Mesodermal cell (in vitro differentiated cells): ENCODE measurements at regions not wholly inside any gene's neighbourhood (a gene's known extent, or its start where the extent isn't known, plus 50 kb on each side); places are given as distances from the start of the nearest gene placed in this dataset.

Experiments used
- H3K27ac ChIP-seq: 2 replicates; pipeline ENCODE4 v1.7.0; 2013; ENCODE audit warnings: mild to moderate bottlenecking, low read depth, low read length, moderate library complexity; ENCODE audit not compliant: severe bottlenecking
- H3K36me3 ChIP-seq: 2 replicates; pipeline ENCODE4 v1.7.1; 2013; ENCODE audit warnings: mild to moderate bottlenecking, low read length, moderate library complexity; ENCODE audit not compliant: control insufficient read depth, insufficient read depth
- H3K4me1 ChIP-seq: one replicate; pipeline ENCODE4 v1.7.1; 2013; ENCODE audit warnings: mild to moderate bottlenecking, low read length; ENCODE audit not compliant: insufficient read depth, control insufficient read depth, poor library complexity, severe bottlenecking
- H3K4me3 ChIP-seq: 2 replicates; pipeline ENCODE4 v1.7.0; 2013; ENCODE audit warnings: low read length, control low read depth, mild to moderate bottlenecking; ENCODE audit not compliant: insufficient read depth, poor library complexity, severe bottlenecking; ENCODE audit errors: extremely low read depth
- H3K9me3 ChIP-seq: 2 replicates; pipeline ENCODE4 v1.7.1; 2013; ENCODE audit warnings: mild to moderate bottlenecking, low read length, moderate library complexity; ENCODE audit not compliant: control insufficient read depth
- WGBS, 2 experiments: methylation state at CpG; one replicate each; pipeline ENCODE4 v1.1.5; 2013; ENCODE audit warnings: missing lambda C conversion rate in 2 of 2; ENCODE audit not compliant: insufficient coverage in 2 of 2; 5-methylcytosine and 5-hydroxymethylcytosine counted together

DNA sequence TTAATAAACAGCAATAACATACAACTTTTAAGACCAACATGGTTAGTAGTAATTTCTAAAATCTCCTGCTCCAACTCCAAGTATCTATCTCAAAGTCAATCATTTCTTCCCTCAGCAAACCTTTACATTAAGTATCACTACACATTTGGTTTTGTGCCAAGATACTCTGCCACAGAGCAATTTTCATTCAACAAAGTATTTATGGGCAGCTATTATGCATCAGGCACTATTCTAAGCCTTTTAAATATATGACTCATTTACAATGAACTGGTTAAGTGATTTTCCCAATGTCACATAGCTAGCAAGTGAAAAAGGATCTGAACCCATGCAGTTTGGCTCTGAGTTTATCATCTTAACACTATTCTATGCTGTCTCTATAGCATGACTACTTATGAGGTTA, 264.3 kb downstream of the NOL4 start:
- Histone ChIP-seq H3K9me3 (no peaks in the 10 kb centered on the region), H3K36me3 (no peaks in the 10 kb centered on the region), H3K27ac (no peak overlapping the region), H3K4me3 (no peak overlapping the region), H3K4me1 (no peaks in the 10 kb centered on the region)

- no peaks in the 10 kb centered on the region for H3K9me3 ChIP-seq
- H3K36me3 ChIP-seq: no peaks in the 10 kb centered on the region
- no peak overlapping the region for H3K4me3 ChIP-seq
- H3K27ac ChIP-seq: no peak overlapping the region
- H3K4me1 ChIP-seq: no peaks in the 10 kb centered on the region
- 67% methylated on average over 1 of the region's 2 CpGs; no CpG with 5 or more reads in 1 of the 2 experiments for WGBS, 2 experiments
Observed at GRCh38 chr18:33959609-33960008, 265.1 kb downstream of the NOL4 start.

DNA sequence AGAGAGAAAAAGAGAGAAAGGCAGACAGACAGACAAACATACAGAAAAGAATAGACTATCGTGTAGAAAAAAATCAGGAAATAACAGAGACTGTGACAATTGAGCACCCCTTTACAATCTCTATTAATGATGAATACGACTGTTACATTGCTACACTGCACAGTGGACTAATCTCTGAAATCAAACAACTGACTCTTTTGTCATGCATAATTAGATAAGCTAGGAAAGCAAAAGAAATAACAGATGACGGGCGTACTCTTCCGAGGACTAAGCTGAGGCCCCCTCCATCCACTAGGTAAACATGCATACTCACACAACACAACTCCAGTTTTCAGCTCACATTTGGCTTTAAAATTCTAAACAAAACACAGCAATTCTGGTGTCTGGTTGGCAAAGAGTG, 267.0 kb downstream of the NOL4 start:
- Histone ChIP-seq H3K36me3 (no peaks in the 10 kb centered on the region), H3K4me3 (no peak overlapping the region), H3K9me3 (no peaks in the 10 kb centered on the region), H3K27ac (no peak overlapping the region), H3K4me1 (no peaks in the 10 kb centered on the region)
- WGBS, 2 experiments: 100% methylated on average over 1 of the region's 5 CpGs

DNA sequence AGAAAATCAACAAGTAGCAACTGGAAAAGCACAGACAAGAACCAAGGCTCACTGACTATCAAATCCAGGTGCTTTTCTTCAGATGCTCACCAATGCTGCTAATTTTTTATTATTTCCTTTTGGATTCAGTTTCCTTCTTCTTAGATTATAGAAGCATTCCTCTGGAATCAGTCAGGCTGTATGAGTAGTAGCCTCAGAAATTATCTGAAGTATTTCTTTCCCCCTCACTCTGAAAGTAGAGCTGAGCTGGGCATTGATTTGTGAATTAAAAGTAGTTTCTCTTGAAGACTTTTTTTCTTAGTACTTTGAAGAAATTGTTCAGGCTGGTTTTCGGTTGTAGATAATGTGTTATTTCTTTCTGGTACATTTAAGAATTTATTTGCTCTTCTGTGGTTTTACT, 273.7 kb downstream of the NOL4 start:
- no peaks in the 10 kb centered on the region for H3K4me1 ChIP-seq
- no CpG with 5 or more reads among the region's 1 CpG for WGBS, 2 experiments
- H3K27ac ChIP-seq: no peak overlapping the region
- H3K9me3 ChIP-seq: no peaks in the 10 kb centered on the region
- H3K4me3 ChIP-seq: no peak overlapping the region
- no peaks in the 10 kb centered on the region for H3K36me3 ChIP-seq

GRCh38 chr18:33946336-33946735, 278.4 kb downstream of the NOL4 start:
- Histone ChIP-seq H3K4me1 (no peaks in the 10 kb centered on the region), H3K36me3 (no peaks in the 10 kb centered on the region), H3K4me3 (no peak overlapping the region), H3K9me3 (no peaks in the 10 kb centered on the region), H3K27ac (no peak overlapping the region)
- no CpG with 5 or more reads among the region's 1 CpG for WGBS, 2 experiments

GRCh38 chr18:33944493-33944892, 280.2 kb downstream of the NOL4 start:
- no peaks in the 10 kb centered on the region for H3K36me3 ChIP-seq
- H3K4me3 ChIP-seq: no peak overlapping the region
- no peak overlapping the region for H3K27ac ChIP-seq
- no peaks in the 10 kb centered on the region for H3K4me1 ChIP-seq
- H3K9me3 ChIP-seq: no peaks in the 10 kb centered on the region

DNA sequence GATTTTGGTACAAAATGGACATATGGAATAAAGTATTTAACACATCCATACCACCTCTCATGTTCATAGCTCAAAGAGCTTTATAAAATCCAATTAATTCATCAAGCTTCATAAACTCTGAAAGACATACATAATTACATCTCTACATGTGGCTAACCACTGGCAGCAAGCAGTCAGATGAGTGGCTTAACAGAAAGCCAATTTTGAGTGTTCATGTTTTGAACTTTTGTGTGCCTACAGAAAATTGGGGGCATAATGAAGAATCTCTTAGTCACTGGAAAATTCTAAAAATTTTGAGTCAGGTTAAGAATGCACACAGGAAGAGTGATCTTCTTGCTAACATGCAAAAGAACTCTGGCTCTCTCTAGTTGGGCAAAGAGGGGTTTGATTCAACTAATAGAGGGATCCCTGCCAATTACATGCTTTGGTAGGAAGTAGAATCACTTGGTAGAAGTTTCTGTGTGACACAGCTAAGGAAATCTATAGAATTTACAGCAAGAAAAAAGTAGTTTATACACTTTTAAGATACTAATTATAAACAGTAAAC, 287.4 kb downstream of the NOL4 start:
- Histone ChIP-seq H3K27ac (no peak overlapping the region), H3K4me3 (no peak overlapping the region)

GRCh38 chr18:33934258-33934657, 290.5 kb downstream of the NOL4 start:
- Histone ChIP-seq H3K27ac (no peak overlapping the region), H3K4me3 (no peak overlapping the region), H3K4me1 (no peaks in the 10 kb centered on the region), H3K9me3 (no peaks in the 10 kb centered on the region), H3K36me3 (no peaks in the 10 kb centered on the region)
- no CpG with 5 or more reads among the region's 1 CpG for WGBS, 2 experiments

More for the DNA sequence above, 287.4 kb downstream of the NOL4 start:
- H3K36me3 ChIP-seq: no peaks in the 10 kb centered on the region
- H3K9me3 ChIP-seq: no peaks in the 10 kb centered on the region
- no peaks in the 10 kb centered on the region for H3K4me1 ChIP-seq

GRCh38 chr18:33928231-33928630, 296.5 kb downstream of the NOL4 start:
- WGBS, 2 experiments: 95 to 100% methylated on average over 2 of the region's 3 CpGs
- Histone ChIP-seq H3K4me3 (no peak overlapping the region), H3K27ac (no peak overlapping the region), H3K4me1 (no peaks in the 10 kb centered on the region), H3K36me3 (no peaks in the 10 kb centered on the region), H3K9me3 (no peaks in the 10 kb centered on the region)

DNA sequence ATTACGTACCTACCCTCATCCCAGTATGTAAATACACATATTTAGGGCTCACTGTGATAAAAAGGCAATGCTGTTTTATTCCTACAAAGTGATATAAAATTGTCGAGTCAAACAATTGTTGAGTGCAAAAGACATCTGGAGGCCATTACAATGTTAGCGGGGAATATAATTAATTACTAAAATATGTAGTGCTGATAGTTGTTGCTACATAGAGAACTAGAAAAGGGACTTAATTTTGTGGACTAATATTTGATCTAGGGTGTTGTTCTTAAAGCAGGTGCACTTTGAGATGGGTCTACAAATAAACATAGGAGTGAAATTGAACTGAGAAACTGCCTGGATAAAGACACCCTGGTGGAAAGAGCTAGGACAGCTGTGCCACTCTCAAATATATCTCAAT, 300.1 kb downstream of the NOL4 start:
- H3K4me3 ChIP-seq: no peak overlapping the region
- no peak overlapping the region for H3K27ac ChIP-seq
- no peaks in the 10 kb centered on the region for H3K4me1 ChIP-seq
- H3K36me3 ChIP-seq: no peaks in the 10 kb centered on the region
- no peaks in the 10 kb centered on the region for H3K9me3 ChIP-seq
- WGBS, 2 experiments: 100% methylated on average over 1 to 2 of the region's 3 CpGs

GRCh38 chr18:33923980-33924379, 300.7 kb downstream of the NOL4 start:
- H3K27ac ChIP-seq: no peak overlapping the region
- H3K9me3 ChIP-seq: no peaks in the 10 kb centered on the region
- H3K4me1 ChIP-seq: no peaks in the 10 kb centered on the region
- H3K36me3 ChIP-seq: no peaks in the 10 kb centered on the region
- no peak overlapping the region for H3K4me3 ChIP-seq
- WGBS, 2 experiments: 75 to 77% methylated on average over 3 of the region's 3 CpGs

- H3K9me3 ChIP-seq: no peaks in the 10 kb centered on the region
- H3K36me3 ChIP-seq: no peaks in the 10 kb centered on the region
- no peak overlapping the region for H3K4me3 ChIP-seq
- WGBS, 2 experiments: no CpG with 5 or more reads among the region's 3 CpGs
- H3K27ac ChIP-seq: no peak overlapping the region
- H3K4me1 ChIP-seq: no peaks in the 10 kb centered on the region
Observed at GRCh38 chr18:33918571-33918970, 306.1 kb downstream of the NOL4 start.
